HUES64 (cell line): ENCODE measurements at regions not wholly inside any gene's neighbourhood (a gene's known extent, or its start where the extent isn't known, plus 50 kb on each side); places are given as distances from the start of the nearest gene placed in this dataset.

ENCODE experiments used
- H3K27ac ChIP-seq: 2 replicates; pipeline ENCODE4 v1.7.0; 2013; ENCODE audit warnings: low read depth, low read length, inconsistent platforms
- H3K27me3 ChIP-seq: 2 replicates; pipeline ENCODE4 v1.6.1; 2013; ENCODE audit warnings: mild to moderate bottlenecking, low read length; ENCODE audit not compliant: insufficient read depth
- H3K36me3 ChIP-seq: 2 replicates; pipeline ENCODE4 v1.6.1; 2013; ENCODE audit warnings: mild to moderate bottlenecking, low read length; ENCODE audit not compliant: insufficient read depth
- H3K4me1 ChIP-seq: 2 replicates; pipeline ENCODE4 v1.6.1; 2013; ENCODE audit warnings: mild to moderate bottlenecking, low read length, moderate library complexity; ENCODE audit not compliant: insufficient read depth
- H3K4me3 ChIP-seq: 2 replicates; pipeline ENCODE4 v1.5.1; 2013; ENCODE audit warnings: mild to moderate bottlenecking, low read length, moderate library complexity
- H3K9ac ChIP-seq: 2 replicates; pipeline ENCODE4 v1.6.1; 2013; ENCODE audit warnings: mild to moderate bottlenecking, low read depth, low read length
- H3K9me3 ChIP-seq: 2 replicates; pipeline ENCODE4 v1.6.1; 2013; ENCODE audit warnings: low read depth, low read length; ENCODE audit not compliant: insufficient read depth
- WGBS: fragments of 150-250, 120-280 bp; methylation state at CpG from one replicate; pipeline ENCODE4 v1.1.7; 2013; ENCODE audit warnings: missing lambda C conversion rate; 5-methylcytosine and 5-hydroxymethylcytosine counted together

- WGBS: 81% methylated on average over 15 of the region's 16 CpGs
- no peaks in the 10 kb centered on the region for H3K9me3 ChIP-seq
- no peak overlapping the region for H3K9ac ChIP-seq
- peaks cover 6% of the 10 kb centered on the region; the same call in 1 of the 2 replicates for H3K4me1 ChIP-seq
- H3K27me3 ChIP-seq: peaks cover 50% of the 10 kb centered on the region
- no peaks in the 10 kb centered on the region for H3K36me3 ChIP-seq
- no peak overlapping the region for H3K4me3 ChIP-seq
- no peak overlapping the region for H3K27ac ChIP-seq
Measured at GRCh38 chr14:104462651-104463630, 116.6 kb upstream of the C14orf180 start.

DNA sequence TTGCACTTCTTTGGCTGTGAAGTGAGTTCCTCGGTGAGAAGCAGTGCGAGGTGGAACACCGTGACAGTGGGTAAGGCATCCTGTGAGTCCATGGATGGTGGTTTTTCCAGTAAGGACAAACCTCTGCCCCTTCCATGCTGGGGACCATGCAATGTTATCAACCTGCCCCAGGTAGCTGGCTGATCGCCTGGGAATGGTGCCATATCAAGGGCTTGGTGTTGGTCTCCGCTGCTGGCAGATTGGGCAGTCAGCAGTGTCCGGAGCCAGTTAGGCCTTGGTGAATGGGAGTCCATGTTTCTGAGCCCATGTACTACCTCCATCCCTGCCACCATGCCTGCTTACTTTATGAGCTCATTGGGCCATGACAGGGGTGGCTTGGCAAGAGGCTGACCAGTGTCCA is 114.7 kb upstream of the C14orf180 start:
- H3K36me3 ChIP-seq: no peaks in the 10 kb centered on the region
- H3K9ac ChIP-seq: no peak overlapping the region
- peaks cover 6% of the 10 kb centered on the region; the same call in 1 of the 2 replicates for H3K4me1 ChIP-seq
- H3K9me3 ChIP-seq: no peaks in the 10 kb centered on the region
- H3K27ac ChIP-seq: no peak overlapping the region
- 94% methylated on average over 6 of the region's 6 CpGs for WGBS
- H3K4me3 ChIP-seq: no peak overlapping the region
- H3K27me3 ChIP-seq: peaks cover 43% of the 10 kb centered on the region

- Histone ChIP-seq H3K4me3 (no peak overlapping the region), H3K27me3 (peaks cover 35% of the 10 kb centered on the region)
- 81% methylated on average over 8 of the region's 8 CpGs for WGBS
Measured at GRCh38 chr14:104465482-104466390, 113.8 kb upstream of the C14orf180 start.

GRCh38 chr14:104467236-104467635 is 112.3 kb upstream of the C14orf180 start:
- Histone ChIP-seq H3K9ac (no peak overlapping the region), H3K4me3 (no peak overlapping the region), H3K27me3 (peaks cover 22% of the 10 kb centered on the region), H3K4me1 (no peaks in the 10 kb centered on the region), H3K27ac (no peak overlapping the region), H3K36me3 (no peaks in the 10 kb centered on the region), H3K9me3 (no peaks in the 10 kb centered on the region)
- 88% methylated on average over 5 of the region's 5 CpGs for WGBS

More at GRCh38 chr14:104465482-104466390, 113.8 kb upstream of the C14orf180 start:
- Histone ChIP-seq H3K4me1 (peaks cover 1% of the 10 kb centered on the region; the same call in 1 of the 2 replicates), H3K36me3 (no peaks in the 10 kb centered on the region), H3K27ac (no peak overlapping the region), H3K9me3 (no peaks in the 10 kb centered on the region), H3K9ac (no peak overlapping the region)

- 93% methylated on average over 7 of the region's 7 CpGs for WGBS
- peaks cover 18% of the 10 kb centered on the region for H3K27me3 ChIP-seq
Measured at GRCh38 chr14:104467641-104468040, 111.9 kb upstream of the C14orf180 start.

DNA sequence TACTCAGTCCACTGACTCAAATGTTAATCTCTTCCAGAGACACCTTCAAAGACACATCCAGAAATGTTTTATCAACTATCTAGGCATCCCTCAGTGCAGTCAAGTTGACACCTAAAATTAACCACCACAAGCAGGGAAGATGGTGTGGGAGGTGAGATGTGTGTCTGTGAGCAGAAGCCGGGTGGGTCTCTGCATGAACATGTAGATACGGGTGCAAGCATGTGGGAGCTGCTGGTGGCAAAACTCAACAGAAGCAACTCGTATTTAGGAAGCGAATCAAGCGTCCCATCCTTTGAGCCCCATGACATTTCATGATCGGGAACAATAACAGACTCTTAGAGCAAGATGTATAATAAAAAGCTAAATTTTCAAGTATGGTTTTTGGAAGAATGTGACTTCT is 110.0 kb upstream of the C14orf180 start:
- Histone ChIP-seq H3K9ac (no peak overlapping the region), H3K36me3 (no peaks in the 10 kb centered on the region), H3K27me3 (peaks cover 3% of the 10 kb centered on the region; the same call in 1 of the 2 replicates), H3K9me3 (no peaks in the 10 kb centered on the region), H3K4me1 (no peaks in the 10 kb centered on the region), H3K4me3 (no peak overlapping the region), H3K27ac (no peak overlapping the region)
- 93% methylated on average over 6 of the region's 6 CpGs for WGBS

More at GRCh38 chr14:104467641-104468040, 111.9 kb upstream of the C14orf180 start:
- no peak overlapping the region for H3K4me3 ChIP-seq
- H3K36me3 ChIP-seq: no peaks in the 10 kb centered on the region
- H3K27ac ChIP-seq: no peak overlapping the region
- H3K9me3 ChIP-seq: no peaks in the 10 kb centered on the region
- H3K9ac ChIP-seq: no peak overlapping the region
- H3K4me1 ChIP-seq: no peaks in the 10 kb centered on the region

GRCh38 chr14:104470588-104470987 is 109.0 kb upstream of the C14orf180 start:
- H3K27me3 ChIP-seq: no peaks in the 10 kb centered on the region
- H3K4me1 ChIP-seq: no peaks in the 10 kb centered on the region
- H3K27ac ChIP-seq: no peak overlapping the region
- H3K9me3 ChIP-seq: no peaks in the 10 kb centered on the region
- no peak overlapping the region for H3K9ac ChIP-seq
- no peak overlapping the region for H3K4me3 ChIP-seq
- H3K36me3 ChIP-seq: no peaks in the 10 kb centered on the region
- 90% methylated on average over 15 of the region's 15 CpGs for WGBS

- no peaks in the 10 kb centered on the region for H3K4me1 ChIP-seq
- no peaks in the 10 kb centered on the region for H3K27me3 ChIP-seq
- no peak overlapping the region for H3K9ac ChIP-seq
- H3K36me3 ChIP-seq: no peaks in the 10 kb centered on the region
- WGBS: 95% methylated on average over 8 of the region's 8 CpGs
- H3K27ac ChIP-seq: no peak overlapping the region
- no peaks in the 10 kb centered on the region for H3K9me3 ChIP-seq
- H3K4me3 ChIP-seq: no peak overlapping the region
Measured at GRCh38 chr14:104471114-104471513, 108.5 kb upstream of the C14orf180 start.

DNA sequence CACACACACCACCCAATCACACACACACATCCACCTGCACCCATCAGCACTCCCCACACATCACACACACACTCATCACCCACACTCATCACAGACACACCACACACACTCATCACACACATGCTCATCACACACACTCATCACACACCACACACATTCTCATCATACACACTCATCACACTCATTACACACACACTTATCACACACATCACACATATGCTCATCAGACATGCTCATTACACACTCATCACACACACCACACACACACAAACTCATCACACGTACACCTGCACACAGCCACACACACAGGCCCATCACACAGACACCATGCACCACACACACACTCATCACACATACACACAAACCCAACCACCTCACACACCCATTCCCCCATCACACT is 107.5 kb upstream of the C14orf180 start:
- H3K9me3 ChIP-seq: no peaks in the 10 kb centered on the region
- H3K27ac ChIP-seq: no peak overlapping the region
- no peak overlapping the region for H3K4me3 ChIP-seq
- H3K4me1 ChIP-seq: no peaks in the 10 kb centered on the region
- no peak overlapping the region for H3K9ac ChIP-seq
- no peaks in the 10 kb centered on the region for H3K36me3 ChIP-seq
- WGBS: 94% methylated on average over 1 of the region's 1 CpG
- H3K27me3 ChIP-seq: no peaks in the 10 kb centered on the region

DNA sequence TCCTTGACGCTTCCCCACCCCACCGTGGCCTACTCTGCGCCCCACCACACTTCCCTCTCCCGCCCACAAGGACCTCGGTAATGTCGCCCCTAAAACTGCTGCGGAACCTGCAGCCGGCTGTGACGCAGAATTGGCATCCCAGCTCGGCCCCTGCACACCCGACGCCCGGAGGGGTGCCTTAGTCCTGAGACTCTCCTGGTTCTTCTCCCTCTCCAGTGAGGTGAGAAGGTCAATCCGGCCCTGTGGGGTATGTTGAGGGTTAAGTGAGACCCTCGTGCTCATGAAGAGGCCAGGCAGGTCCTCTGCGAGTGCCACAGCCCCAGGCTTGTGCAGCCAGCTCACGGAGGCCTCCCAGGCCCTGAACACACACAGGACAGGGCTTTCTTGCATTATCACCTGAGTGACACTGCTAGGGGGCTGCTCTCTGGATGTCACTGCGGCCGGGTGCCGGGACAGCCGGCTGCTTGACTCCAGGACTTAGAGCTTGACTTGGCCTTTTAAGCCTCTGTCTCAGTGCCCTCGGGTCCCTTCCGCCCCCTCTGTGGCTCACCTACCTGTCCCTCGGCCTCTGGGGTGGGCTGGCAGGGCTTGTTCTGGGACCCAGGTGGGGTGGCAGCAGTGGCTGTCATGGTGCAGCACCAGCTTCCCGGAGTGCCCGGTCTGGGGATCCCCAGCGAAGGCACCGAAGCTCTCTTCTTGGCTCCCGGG is 106.9 kb upstream of the C14orf180 start:
- Histone ChIP-seq H3K9me3 (no peaks in the 10 kb centered on the region), H3K9ac (no peak overlapping the region), H3K36me3 (no peaks in the 10 kb centered on the region), H3K4me1 (no peaks in the 10 kb centered on the region), H3K27ac (no peak overlapping the region), H3K4me3 (no peak overlapping the region), H3K27me3 (no peaks in the 10 kb centered on the region)
- WGBS: 89% methylated on average over 29 of the region's 29 CpGs
